Astrocyte (in vitro differentiated cells and primary cell): ENCODE measurements at regions not wholly inside any gene's neighbourhood (a gene's known extent, or its start where the extent isn't known, plus 50 kb on each side); places are given as distances from the start of the nearest gene placed in this dataset.

Source experiments
- DNase-seq: peaks from one replicate; pipeline ENCODE4 v3.0.0-alpha.2; 2010; ENCODE audit warnings: low read depth
- FAIRE-seq: peaks from 2 replicates; lab custom pipeline; 2011; peaks lifted over from hg19 to GRCh38; lab: Jason Lieb, UNC
- H2AFZ ChIP-seq: 2 replicates; pipeline ENCODE4 v1.6.0; 2012; ENCODE audit warnings: low read depth, low read length, inconsistent platforms
- H3K27ac ChIP-seq: 2 replicates; pipeline ENCODE4 v1.5.1; 2011; ENCODE audit warnings: low read depth, low read length, inconsistent platforms
- H3K27me3 ChIP-seq: 2 replicates; pipeline ENCODE4 v1.6.0; 2011; ENCODE audit warnings: low read length, inconsistent platforms; ENCODE audit not compliant: insufficient read depth
- H3K36me3 ChIP-seq: 2 replicates; pipeline ENCODE4 v1.5.1; 2011; ENCODE audit warnings: low read length, inconsistent platforms; ENCODE audit not compliant: insufficient read depth
- H3K4me1 ChIP-seq: 2 replicates; pipeline ENCODE4 v1.5.1; 2011; ENCODE audit warnings: low read length, inconsistent platforms; ENCODE audit not compliant: insufficient read depth
- H3K4me2 ChIP-seq: 2 replicates; pipeline ENCODE4 v1.6.0; 2012; ENCODE audit warnings: low read length, inconsistent platforms
- H3K4me3 ChIP-seq: 2 replicates; pipeline ENCODE4 v1.5.1; 2011; ENCODE audit warnings: low read depth, mild to moderate bottlenecking, low read length, inconsistent platforms; ENCODE audit not compliant: insufficient read depth
- H3K79me2 ChIP-seq: 2 replicates; pipeline ENCODE4 v1.6.0; 2012; ENCODE audit warnings: mild to moderate bottlenecking, low read length, inconsistent platforms; ENCODE audit not compliant: insufficient read depth
- H3K9ac ChIP-seq: 2 replicates; pipeline ENCODE4 v1.6.0; 2012; ENCODE audit warnings: mild to moderate bottlenecking, low read length, inconsistent platforms
- H3K9me3 ChIP-seq: 2 replicates; pipeline ENCODE4 v1.5.1; 2012; ENCODE audit warnings: low read depth, mild to moderate bottlenecking, low read length, inconsistent platforms; ENCODE audit not compliant: insufficient read depth
- H4K20me1 ChIP-seq: 2 replicates; pipeline ENCODE4 v1.6.0; 2012; ENCODE audit warnings: low read length, inconsistent platforms; ENCODE audit not compliant: insufficient read depth
- H3K27ac Mint-ChIP-seq: one replicate; pipeline ENCODE4 v1.8.0; 2021; ENCODE audit warnings: mild to moderate bottlenecking, mixed read lengths; ENCODE audit not compliant: unreplicated experiment
- H3K27me3 Mint-ChIP-seq: one replicate; pipeline ENCODE4 v1.8.0; 2021; ENCODE audit warnings: low read depth, mixed read lengths; ENCODE audit not compliant: unreplicated experiment
- H3K36me3 Mint-ChIP-seq: one replicate; pipeline ENCODE4 v1.8.0; 2021; ENCODE audit warnings: low read depth, mixed read lengths; ENCODE audit not compliant: unreplicated experiment
- H3K4me1 Mint-ChIP-seq: one replicate; pipeline ENCODE4 v1.8.0; 2021; ENCODE audit warnings: low read depth, mixed read lengths; ENCODE audit not compliant: unreplicated experiment
- H3K4me3 Mint-ChIP-seq: one replicate; pipeline ENCODE4 v1.8.0; 2021; ENCODE audit warnings: mild to moderate bottlenecking, moderate library complexity, mixed read lengths; ENCODE audit not compliant: unreplicated experiment
- H3K9me3 Mint-ChIP-seq: one replicate; pipeline ENCODE4 v1.8.0; 2021; ENCODE audit warnings: mild to moderate bottlenecking, mixed read lengths; ENCODE audit not compliant: unreplicated experiment
- CTCF ChIP-seq: IDR thresholded peaks from 2 replicates; pipeline ENCODE4 v1.5.1; 2011; ENCODE audit warnings: low read depth, mild to moderate bottlenecking, inconsistent platforms, low read length, moderate library complexity; ENCODE audit not compliant: insufficient read depth
- EZH2 ChIP-seq: IDR thresholded peaks from 2 replicates; pipeline ENCODE4 v1.6.1; 2012; ENCODE audit warnings: mild to moderate bottlenecking, low read length, inconsistent platforms; ENCODE audit not compliant: insufficient read depth

DNA sequence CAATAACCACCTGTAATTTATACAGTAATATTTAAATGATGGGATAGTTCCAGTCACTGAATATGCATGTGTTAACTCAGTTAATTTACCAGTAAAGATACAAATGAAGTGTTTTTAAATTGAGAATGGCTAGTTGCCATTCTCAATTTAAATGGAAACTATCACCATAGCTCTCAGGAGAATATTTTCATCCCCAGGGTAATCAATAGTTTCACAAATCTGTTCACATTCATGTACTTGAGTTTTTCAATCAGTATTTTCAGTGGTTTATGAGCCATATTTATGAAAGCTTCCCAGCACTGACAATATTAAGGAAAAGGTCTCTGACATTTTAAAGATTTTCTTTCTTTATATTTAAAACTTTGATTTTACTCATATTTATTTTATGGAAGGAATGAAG lies 439.3 kb downstream of the MAT2B start:
- Histone ChIP-seq H4K20me1 (no peaks in the 10 kb centered on the region), H3K27ac (no peak overlapping the region), H3K9ac (no peak overlapping the region), H3K4me2 (no peak overlapping the region), H3K4me3 (no peak overlapping the region), H3K36me3 (no peaks in the 10 kb centered on the region), H3K4me1 (no peaks in the 10 kb centered on the region), H3K79me2 (no peaks in the 10 kb centered on the region), H2AFZ (no peak overlapping the region), H3K9me3 (no peaks in the 10 kb centered on the region), H3K27me3 (no peaks in the 10 kb centered on the region)
- no peak for DNase-seq
- no peak for TF ChIP-seq CTCF
- no peak for TF ChIP-seq EZH2
- Mint-ChIP-seq H3K9me3 (peaks cover 3% of the 10 kb centered on the region), H3K4me1 (no peaks in the 10 kb centered on the region), H3K27ac (no peak overlapping the region), H3K27me3 (no peaks in the 10 kb centered on the region), H3K4me3 (no peak overlapping the region), H3K36me3 (no peaks in the 10 kb centered on the region)
- FAIRE-seq, result no peak

DNA sequence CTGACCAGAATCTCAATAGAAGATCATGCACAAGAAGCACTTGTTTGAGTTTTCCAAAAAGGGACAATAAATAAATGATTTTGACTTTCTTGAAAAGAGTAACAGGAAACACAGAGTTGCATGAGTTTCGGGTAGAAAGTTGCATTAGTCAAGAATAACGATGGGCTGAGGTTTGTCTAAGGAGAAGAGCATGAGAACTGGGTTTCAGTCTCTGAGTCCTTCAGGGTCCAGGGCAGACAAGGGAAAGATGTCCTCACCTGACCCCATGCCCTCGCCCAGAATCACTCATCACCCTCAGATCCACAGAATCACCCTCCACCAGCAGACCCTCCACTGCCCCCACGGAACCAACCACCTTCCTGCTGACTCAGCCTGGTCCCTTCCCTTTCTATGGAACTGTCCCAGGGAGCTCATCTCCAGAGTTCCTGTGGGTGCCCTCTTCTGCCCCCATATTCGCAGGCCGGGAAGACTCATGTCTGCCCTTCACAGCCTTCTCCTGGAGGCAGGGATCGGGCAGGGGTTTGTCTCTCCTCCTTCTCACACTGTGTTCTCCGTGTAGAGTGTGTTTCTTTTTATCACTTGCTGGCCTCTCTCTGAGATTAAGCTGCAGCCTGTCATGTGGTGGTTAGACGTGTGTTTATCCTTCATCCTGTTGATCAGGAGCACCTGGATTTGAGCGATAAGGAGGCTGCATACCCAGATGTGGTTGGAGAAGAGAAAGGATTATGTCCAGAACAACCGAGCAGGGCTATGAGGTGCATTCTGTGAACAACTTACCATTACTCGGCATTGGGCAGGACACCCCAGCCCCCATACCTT lies 442.6 kb downstream of the MAT2B start:
- H3K27me3 ChIP-seq, result no peaks in the 10 kb centered on the region
- H3K9ac ChIP-seq, result no peak overlapping the region
- H3K9me3 ChIP-seq, result no peaks in the 10 kb centered on the region
- FAIRE-seq (no peak), DNase-seq (no peak)
- no peaks in the 10 kb centered on the region for H3K4me1 ChIP-seq
- Mint-ChIP-seq H3K9me3 (peaks cover 3% of the 10 kb centered on the region), H3K27me3 (peaks cover 2% of the 10 kb centered on the region), H3K27ac (no peak overlapping the region), H3K36me3 (no peaks in the 10 kb centered on the region), H3K4me3 (no peak overlapping the region), H3K4me1 (peaks cover 2% of the 10 kb centered on the region)
- no peak overlapping the region for H2AFZ ChIP-seq
- H3K4me3 ChIP-seq, result no peak overlapping the region
- no peak overlapping the region for H3K27ac ChIP-seq
- no peaks in the 10 kb centered on the region for H3K79me2 ChIP-seq
- no peak overlapping the region for H3K4me2 ChIP-seq
- no peaks in the 10 kb centered on the region for H4K20me1 ChIP-seq
- TF ChIP-seq EZH2 (no peak), CTCF (no peak)
- no peaks in the 10 kb centered on the region for H3K36me3 ChIP-seq

- H3K9me3 ChIP-seq, result no peaks in the 10 kb centered on the region
- Mint-ChIP-seq H3K27ac (no peak overlapping the region), H3K4me1 (peaks cover 2% of the 10 kb centered on the region), H3K4me3 (no peak overlapping the region), H3K36me3 (no peaks in the 10 kb centered on the region), H3K9me3 (peaks cover 3% of the 10 kb centered on the region), H3K27me3 (peaks cover 2% of the 10 kb centered on the region)
- no peak overlapping the region for H3K4me3 ChIP-seq
- no peak overlapping the region for H3K4me2 ChIP-seq
- no peak overlapping the region for H3K27ac ChIP-seq
- no peaks in the 10 kb centered on the region for H4K20me1 ChIP-seq
- no peak overlapping the region for H2AFZ ChIP-seq
- no peaks in the 10 kb centered on the region for H3K36me3 ChIP-seq
- no peak overlapping the region for H3K9ac ChIP-seq
- no peaks in the 10 kb centered on the region for H3K79me2 ChIP-seq
- no peaks in the 10 kb centered on the region for H3K27me3 ChIP-seq
- no peak for FAIRE-seq
- TF ChIP-seq EZH2 (no peak), CTCF (no peak)
- DNase-seq, result no peak
- H3K4me1 ChIP-seq, result no peaks in the 10 kb centered on the region
These were observed 444.8 kb downstream of the MAT2B start for GRCh38 chr5:163950248-163950647.
